H1 (cell line): ENCODE measurements at regions not wholly inside any gene's neighbourhood (a gene's known extent, or its start where the extent isn't known, plus 50 kb on each side); places are given as distances from the start of the nearest gene placed in this dataset.
A peak's percentile ranks its signal among the peaks of the same experiment; 100 is the strongest.

Experiments
- CTCF ChIA-PET: fragments of 300-600 bp; sonication (Branson Sonifier 250); formaldehyde crosslinking; loops from one replicate; lab custom pipeline; 2021; ENCODE audit not compliant: partially characterized antibody; lab: Charles Lee
- POLR2A ChIA-PET: fragments of 300-600 bp; sonication (Branson Sonifier 250); formaldehyde crosslinking; loops from one replicate; lab custom pipeline; 2021; ENCODE audit warnings: inconsistent platforms; ENCODE audit not compliant: partially characterized antibody; lab: Charles Lee
- DNase-seq, 2 experiments: peaks; one replicate each; pipeline versions ENCODE4 v3.0.0 to v3.0.0-alpha.2; 2010 to 2022; ENCODE audit warnings: low spot score in 2 of 2, low read depth in 1 of 2, mixed read lengths in 1 of 2
- FAIRE-seq: peaks from 2 replicates; lab custom pipeline; 2011; peaks lifted over from hg19 to GRCh38; lab: Jason Lieb, UNC
- H2AFZ ChIP-seq: 2 replicates; pipeline ENCODE4 v1.8.1; 2012; ENCODE audit warnings: low read length, inconsistent platforms
- H2AK5ac ChIP-seq: 2 replicates; pipeline ENCODE4 v1.6.1; 2013; ENCODE audit warnings: low read depth, low read length
- H2BK120ac ChIP-seq: replicated peaks from 2 replicates; pipeline ENCODE3; 2013; ENCODE audit warnings: low read depth, low read length, inconsistent platforms
- H2BK12ac ChIP-seq: 2 replicates; pipeline ENCODE4 v1.6.1; 2013; ENCODE audit warnings: low read depth, low read length
- H2BK15ac ChIP-seq: 2 replicates; pipeline ENCODE4 v1.6.1; 2013; ENCODE audit warnings: low read length
- H2BK20ac ChIP-seq: 2 replicates; pipeline ENCODE4 v1.6.1; 2013; ENCODE audit warnings: low read length
- H2BK5ac ChIP-seq: 2 replicates; pipeline ENCODE4 v1.6.1; 2013; ENCODE audit warnings: low read depth, low read length
- H3K14ac ChIP-seq: 2 replicates; pipeline ENCODE4 v1.6.1; 2013; ENCODE audit warnings: inconsistent platforms; ENCODE audit not compliant: insufficient read length
- H3K18ac ChIP-seq: 2 replicates; pipeline ENCODE4 v1.6.1; 2013; ENCODE audit warnings: low read length; ENCODE audit errors: extremely low read depth
- H3K23ac ChIP-seq: 2 replicates; pipeline ENCODE4 v1.6.1; 2013; ENCODE audit warnings: inconsistent platforms; ENCODE audit not compliant: insufficient read length
- H3K23me2 ChIP-seq: 2 replicates; pipeline ENCODE4 v1.6.1; 2013; ENCODE audit warnings: low read depth, low read length
- H3K27ac ChIP-seq: 2 replicates; pipeline ENCODE4 v1.6.1; 2011; ENCODE audit warnings: low read depth, low read length, inconsistent platforms
- H3K27me3 ChIP-seq, 4 experiments: replicated peaks in 1 of 4; 1 replicate in 1 of 4; 2 replicates in 3 of 4; pipeline versions ENCODE4 v1.6.1 to v1.8.1; 2011 to 2013; ENCODE audit warnings: low read length in 3 of 4, mild to moderate bottlenecking in 3 of 4, inconsistent platforms in 2 of 4, mixed read lengths in 2 of 4, moderate library complexity in 1 of 4; ENCODE audit not compliant: control insufficient read depth in 3 of 4, insufficient read depth in 3 of 4; ENCODE audit errors: extremely low read depth in 1 of 4
- H3K36me3 ChIP-seq, 4 experiments: 2 replicates each; pipeline versions ENCODE4 v1.6.1 to v1.8.1; 2011 to 2013; ENCODE audit warnings: mild to moderate bottlenecking in 4 of 4, low read length in 3 of 4, moderate library complexity in 2 of 4, control low read depth in 1 of 4, inconsistent platforms in 1 of 4; ENCODE audit not compliant: insufficient read depth in 4 of 4, control insufficient read depth in 2 of 4
- H3K4ac ChIP-seq: replicated peaks from 2 replicates; pipeline ENCODE3; 2013; ENCODE audit warnings: low read length, low read depth, mixed read lengths, inconsistent platforms; ENCODE audit not compliant: insufficient read length
- H3K4me1 ChIP-seq, 4 experiments: replicated peaks in 1 of 4; 1 replicate in 1 of 4; 2 replicates in 3 of 4; pipeline versions ENCODE4 v1.6.1 to v1.8.1; 2011 to 2013; ENCODE audit warnings: low read length in 3 of 4, inconsistent platforms in 2 of 4, mixed read lengths in 1 of 4; ENCODE audit not compliant: insufficient read depth in 4 of 4, control insufficient read depth in 3 of 4
- H3K4me2 ChIP-seq, 2 experiments: 2 replicates each; pipeline versions ENCODE4 v1.6.1 to v1.8.1; 2011 to 2013; ENCODE audit warnings: low read depth in 2 of 2, low read length in 2 of 2, control low read depth in 1 of 2, inconsistent platforms in 1 of 2, mild to moderate bottlenecking in 1 of 2; ENCODE audit not compliant: insufficient read depth in 1 of 2
- H3K4me3 ChIP-seq, 4 experiments: fragments of 200-600, 300-600 bp in 1 of 4; sonication (generic), shearing (Covaris generic), sonication (Bioruptor Twin) in 1 of 4; 2 replicates each; pipeline versions ENCODE4 v1.5.1 to v1.8.1; 2011 to 2016; ENCODE audit warnings: low read length in 4 of 4, low read depth in 3 of 4, control low read depth in 2 of 4, inconsistent platforms in 2 of 4, mild to moderate bottlenecking in 2 of 4, mixed read lengths in 1 of 4, moderate library complexity in 1 of 4; ENCODE audit not compliant: insufficient read depth in 2 of 4; ENCODE audit errors: extremely low read depth in 1 of 4
- H3K56ac ChIP-seq: replicated peaks from 2 replicates; pipeline ENCODE3; 2013; ENCODE audit warnings: low read depth, mild to moderate bottlenecking, mixed read lengths, low read length, inconsistent platforms; ENCODE audit not compliant: insufficient read length
- H3K79me1 ChIP-seq: 2 replicates; pipeline ENCODE4 v1.6.1; 2013; ENCODE audit warnings: low read depth, low read length, control low read depth
- H3K79me2 ChIP-seq, 2 experiments: 2 replicates each; pipeline versions ENCODE4 v1.6.1 to v1.8.1; 2012 to 2013; ENCODE audit warnings: low read length in 2 of 2, mild to moderate bottlenecking in 2 of 2, inconsistent platforms in 1 of 2; ENCODE audit not compliant: insufficient read depth in 2 of 2, control insufficient read depth in 1 of 2
- H3K9ac ChIP-seq, 4 experiments: replicated peaks in 1 of 4; 1 replicate in 1 of 4; 2 replicates in 3 of 4; pipeline versions ENCODE4 v1.6.1 to v1.8.1; 2011 to 2013; ENCODE audit warnings: low read depth in 3 of 4, low read length in 3 of 4, control low read depth in 2 of 4, mild to moderate bottlenecking in 2 of 4, moderate library complexity in 2 of 4, inconsistent platforms in 1 of 4; ENCODE audit errors: extremely low read depth in 1 of 4
- H3K9me3 ChIP-seq, 2 experiments: 2 replicates each; pipeline versions ENCODE4 v1.6.1 to v1.8.1; 2012 to 2013; ENCODE audit warnings: mild to moderate bottlenecking in 2 of 2, moderate library complexity in 2 of 2, control low read depth in 1 of 2, inconsistent platforms in 1 of 2, low read depth in 1 of 2, low read length in 1 of 2, mixed read lengths in 1 of 2; ENCODE audit not compliant: insufficient read depth in 2 of 2
- H4K20me1 ChIP-seq, 2 experiments: replicated peaks in 1 of 2; 2 replicates each; pipeline versions ENCODE3 to v1.8.1; 2011 to 2013; ENCODE audit warnings: inconsistent platforms in 2 of 2, low read length in 2 of 2, mild to moderate bottlenecking in 1 of 2; ENCODE audit not compliant: insufficient read depth in 2 of 2, control insufficient read depth in 1 of 2
- H4K5ac ChIP-seq: 2 replicates; pipeline ENCODE4 v1.6.1; 2013; ENCODE audit warnings: low read length, low read depth, mixed read lengths, inconsistent platforms; ENCODE audit not compliant: insufficient read length
- H4K8ac ChIP-seq: 2 replicates; pipeline ENCODE4 v1.8.0; 2013; ENCODE audit warnings: mild to moderate bottlenecking, moderate library complexity, low read length, inconsistent platforms; ENCODE audit not compliant: insufficient read depth; ENCODE audit errors: extremely low read depth
- H4K91ac ChIP-seq: replicated peaks from 2 replicates; pipeline ENCODE3; 2013; ENCODE audit warnings: low read length, mixed read lengths, inconsistent platforms; ENCODE audit not compliant: insufficient read length
- EGR1 ChIP-seq: IDR thresholded peaks from 2 replicates; pipeline ENCODE4 v1.6.1; 2011; ENCODE audit warnings: low read depth, low read length, borderline replicate concordance
- KDM4A ChIP-seq: IDR thresholded peaks from one replicate; pipeline ENCODE4 v1.7.1; 2012; ENCODE audit warnings: low read depth, mild to moderate bottlenecking, moderate library complexity, low read length, inconsistent platforms; ENCODE audit not compliant: severe bottlenecking
- MAX ChIP-seq: IDR thresholded peaks from 2 replicates; pipeline ENCODE4 v1.6.1; 2012; ENCODE audit warnings: inconsistent platforms
- PHF8 ChIP-seq: fragments of 200-600 bp; sonication (generic); conservative IDR thresholded peaks from 2 replicates; pipeline ENCODE4 v1.7.1; 2012; ENCODE audit warnings: low read depth, mild to moderate bottlenecking, inconsistent platforms, low read length, moderate library complexity
- SUZ12 ChIP-seq: fragments of 200-600 bp; sonication (generic); IDR thresholded peaks from 2 replicates; pipeline ENCODE4 v1.6.1; 2012; ENCODE audit warnings: mild to moderate bottlenecking, inconsistent platforms, low read length, moderate library complexity, mixed read lengths
- YY1 ChIP-seq: IDR thresholded peaks from 2 replicates; pipeline ENCODE4 v1.6.1; 2011; ENCODE audit warnings: low read depth, mild to moderate bottlenecking, low read length
- WGBS, 2 experiments: shearing (Covaris generic) in 1 of 2; methylation state at CpG; one replicate each; pipeline versions ENCODE4 v1.1.6 to v1.1.7; 2013 to 2015; ENCODE audit warnings: low lambda C conversion rate in 2 of 2, mixed read lengths in 2 of 2, inconsistent platforms in 1 of 2, low coverage in 1 of 2, missing lambda C conversion rate in 1 of 2; ENCODE audit not compliant: insufficient replicate concordance in 2 of 2, insufficient coverage in 1 of 2, insufficient read length in 1 of 2; ENCODE audit errors: extremely low coverage in 1 of 2, missing lambda C conversion rate in 1 of 2; 5-methylcytosine and 5-hydroxymethylcytosine counted together

GRCh38 chr11:129695571-129696308 is 119.9 kb upstream of the TMEM45B start:
- H3K56ac ChIP-seq, result no peak overlapping the region
- H3K79me1 ChIP-seq, result no peaks in the 10 kb centered on the region
- H3K14ac ChIP-seq, result no peak overlapping the region
- H3K79me2 ChIP-seq, result no peaks in the 10 kb centered on the region
- H2BK5ac ChIP-seq, result no peak overlapping the region
- peak; percentile 41 to 91 for DNase-seq
- H3K27me3 ChIP-seq, result peaks cover 0 to 4% (median 3%) of the 10 kb centered on the region in 4 experiments; a peak in 3 of 7 replicates
- H3K23ac ChIP-seq, result no peak overlapping the region
- H2AK5ac ChIP-seq, result no peak overlapping the region
- H3K9me3 ChIP-seq, result no peaks in the 10 kb centered on the region
- no peak overlapping the region; the same call in 1 of the 2 replicates for H4K8ac ChIP-seq
- no peak overlapping the region for H3K27ac ChIP-seq
- H3K4me1 ChIP-seq, result peaks cover 0 to 3% (median 1%) of the 10 kb centered on the region in 4 experiments; a peak in 2 of 7 replicates
- peak overlapping the region; percentile 46 for H2AFZ ChIP-seq
- H2BK120ac ChIP-seq, result no peak overlapping the region
- no peak overlapping the region for H4K5ac ChIP-seq
- no peak overlapping the region for H3K4ac ChIP-seq
- no peak overlapping the region for H2BK12ac ChIP-seq
- POLR2A ChIA-PET, result no interaction called here
- no peak overlapping the region for H4K91ac ChIP-seq
- no peak overlapping the region for H3K18ac ChIP-seq
- no peak overlapping the region for H2BK20ac ChIP-seq
- H4K20me1 ChIP-seq, result no peaks in the 10 kb centered on the region
- H2BK15ac ChIP-seq, result no peak overlapping the region
- CTCF ChIA-PET, result interaction anchor here (0.6 to 9.0 kb wide), 75 partner anchors 8 to 583 kb away, joined by 3 to 91 read pairs (median 4); partner anchors contain the start of gene BARX2
- peak; percentile 86 for FAIRE-seq
- H3K4me3 ChIP-seq, result peak overlapping the region; percentile 17 to 53 (median 24); a peak in 7 of 8 replicates
- H3K36me3 ChIP-seq, result no peaks in the 10 kb centered on the region
- H3K4me2 ChIP-seq, result peak overlapping the region; percentile 24 to 87; a peak in 3 of 4 replicates
- H3K9ac ChIP-seq, result no peak overlapping the region
- peaks cover 2% of the 10 kb centered on the region; the same call in 1 of the 2 replicates for H3K23me2 ChIP-seq
- 10% methylated on average over 23 of the region's 25 CpGs; no CpG with 5 or more reads in 1 of the 2 experiments for WGBS, 2 experiments
- no peak for TF ChIP-seq YY1
- peak; percentile 65 for TF ChIP-seq MAX
- TF ChIP-seq KDM4A, result peak; percentile 77
- no peak for TF ChIP-seq SUZ12
- TF ChIP-seq PHF8, result no peak
- no peak for TF ChIP-seq EGR1
